KBM-7 (cell line): ENCODE measurements at regions not wholly inside any gene's neighbourhood (a gene's known extent, or its start where the extent isn't known, plus 50 kb on each side); places are given as distances from the start of the nearest gene placed in this dataset.
A peak's percentile ranks its signal among the peaks of the same experiment; 100 is the strongest.
"Not testable (repeated sequence)": the region's sequence is repeated elsewhere in the genome, so short reads cannot be mapped to it uniquely, and the experiment has no call there.

Experiments
- DNase-seq: peaks from one replicate; pipeline ENCODE4 v3.0.0-alpha.2; 2015
- in situ Hi-C: fragments of 300-500 bp; cut with MboI; formaldehyde crosslinking; loops from 2 replicates; pipeline ENCODE4 v1.14.3; 2020; ENCODE audit warnings: low sequenced_read_pairs, low pct_unique_long_range_greater_than_20kb, mixed read lengths

DNA sequence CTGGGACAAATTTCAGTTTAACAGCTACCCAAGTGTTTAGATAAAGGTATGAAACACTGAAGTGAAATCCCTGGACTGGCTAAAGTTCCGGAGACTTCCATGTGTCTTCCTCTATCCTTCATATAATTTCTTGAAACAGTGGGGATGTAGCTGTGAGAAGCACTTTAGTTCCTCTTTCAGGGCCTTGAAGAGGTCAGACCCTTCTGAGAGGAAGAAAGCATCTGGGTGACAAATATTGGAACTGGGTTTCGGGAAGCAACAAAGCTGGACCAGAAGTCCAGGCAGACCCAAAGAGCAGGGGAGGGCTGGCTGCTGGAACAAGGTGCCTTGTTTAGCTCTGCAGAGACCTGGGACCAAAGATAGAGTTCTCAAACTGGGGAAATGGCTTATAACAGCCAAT, 75.4 kb upstream of the ZFAND5 start:
- in situ Hi-C loops: no loop called here
- no peak for DNase-seq

DNA sequence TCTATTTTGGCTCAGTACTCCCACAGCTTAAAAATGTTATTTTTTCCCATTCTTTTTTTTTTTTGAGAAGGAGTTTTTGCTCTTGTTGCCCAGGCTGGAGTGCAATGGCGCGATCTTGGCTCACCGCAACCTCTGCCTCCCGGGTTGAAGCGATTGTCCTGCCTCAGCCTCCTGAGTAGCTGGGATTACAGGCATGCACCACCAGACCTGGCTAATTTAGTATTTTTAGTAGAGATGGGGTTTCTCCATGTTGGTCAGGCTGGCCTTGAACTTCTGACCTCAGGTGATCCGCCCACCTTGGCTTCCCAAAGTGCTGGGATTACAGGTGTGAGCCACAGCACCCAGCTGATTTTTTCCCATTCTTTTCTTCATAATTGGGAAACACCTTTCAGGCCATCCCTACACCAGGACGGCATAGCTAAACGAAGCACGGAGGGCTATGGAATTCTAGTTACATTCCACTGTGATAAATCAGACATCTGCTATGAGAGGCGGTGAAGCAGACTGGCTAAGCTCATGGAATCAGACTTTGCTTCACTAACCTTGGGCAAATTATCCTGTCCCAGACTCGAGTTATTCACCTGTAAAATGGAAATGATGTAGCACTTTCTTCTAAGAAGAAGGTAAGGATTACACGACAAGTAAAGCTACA, 68.7 kb upstream of the ZFAND5 start:
- DNase-seq, in situ Hi-C loops: not testable (repeated sequence)

DNA sequence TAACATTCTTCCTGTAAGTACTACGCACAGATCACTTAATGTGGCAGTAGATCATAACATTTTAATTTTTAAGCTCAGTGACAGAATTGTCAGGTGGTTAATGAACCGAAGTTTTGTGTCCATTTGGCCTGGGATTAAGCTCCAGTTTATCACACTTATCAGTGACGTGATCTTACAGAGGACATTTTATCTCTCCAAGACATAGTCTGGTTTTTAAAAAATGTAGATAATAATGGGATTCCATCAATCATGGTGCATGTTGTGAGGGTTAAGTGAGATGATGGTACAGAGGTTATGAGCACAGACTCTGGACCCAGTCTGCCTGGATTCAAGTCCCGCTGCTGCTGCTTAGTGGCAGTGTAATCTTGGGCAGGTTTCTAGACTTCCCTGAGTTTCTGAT, 66.0 kb upstream of the ZFAND5 start:
- in situ Hi-C loops: no loop called here
- no peak for DNase-seq

DNA sequence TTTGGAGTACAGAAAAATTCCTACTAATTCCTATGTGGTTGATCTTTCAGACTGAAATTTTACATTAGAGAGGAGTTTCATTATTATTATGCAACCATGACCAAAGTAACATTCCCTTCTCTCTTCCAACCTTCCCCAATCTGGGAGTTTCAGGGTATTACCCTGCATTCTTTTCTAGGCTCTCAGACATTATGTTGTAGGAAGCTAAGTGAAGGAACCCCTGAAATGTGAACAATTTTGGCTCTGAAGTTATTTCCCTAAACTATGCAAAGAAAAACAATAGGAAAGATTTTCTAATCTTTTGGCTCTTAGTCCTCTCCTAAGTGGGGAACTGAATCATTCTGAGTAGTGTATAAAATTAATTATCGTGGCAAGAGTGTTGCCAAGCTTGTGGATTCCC, 63.3 kb upstream of the ZFAND5 start:
- no peak for DNase-seq
- in situ Hi-C loops: no loop called here

DNA sequence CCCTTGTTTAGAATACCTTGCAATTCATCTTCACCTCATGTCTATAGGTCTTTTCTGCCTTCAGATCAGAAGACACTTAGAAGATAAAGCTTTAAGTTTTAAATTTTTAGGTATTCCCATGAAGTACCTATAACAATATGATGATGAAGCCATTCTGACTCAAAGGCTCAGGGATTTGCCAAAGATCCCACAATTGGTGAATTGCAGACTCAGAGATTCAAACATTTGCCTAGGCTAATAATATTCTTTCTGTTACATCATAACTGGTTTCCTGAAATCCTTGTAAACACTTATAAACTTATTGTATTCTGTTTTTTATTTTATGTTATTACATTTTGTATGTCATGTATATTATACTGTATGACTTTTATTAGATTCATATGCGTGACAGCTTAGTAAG, 62.8 kb upstream of the ZFAND5 start:
- no peak for DNase-seq
- in situ Hi-C loops: no loop called here

DNA sequence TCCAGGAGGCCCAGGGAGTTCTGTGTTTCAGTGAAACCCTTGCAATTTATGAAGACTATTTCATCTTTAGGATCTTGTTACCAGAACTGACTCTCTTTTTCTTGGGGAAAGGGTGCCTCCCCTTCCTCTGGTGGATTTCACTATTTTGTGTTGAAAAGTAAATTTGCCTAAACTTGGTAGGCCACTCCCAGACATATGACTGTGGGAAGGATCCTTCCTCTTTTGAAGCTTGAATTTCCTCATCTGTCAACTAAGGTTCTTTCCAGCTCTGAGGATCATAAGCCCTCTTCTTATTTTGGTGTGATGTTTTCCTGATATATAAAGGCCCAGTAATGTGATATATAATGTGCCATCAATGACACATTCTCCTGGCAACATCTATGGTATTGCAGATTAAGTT, 59.1 kb upstream of the ZFAND5 start:
- peak; percentile 11 for DNase-seq
- in situ Hi-C loops: no loop called here

DNA sequence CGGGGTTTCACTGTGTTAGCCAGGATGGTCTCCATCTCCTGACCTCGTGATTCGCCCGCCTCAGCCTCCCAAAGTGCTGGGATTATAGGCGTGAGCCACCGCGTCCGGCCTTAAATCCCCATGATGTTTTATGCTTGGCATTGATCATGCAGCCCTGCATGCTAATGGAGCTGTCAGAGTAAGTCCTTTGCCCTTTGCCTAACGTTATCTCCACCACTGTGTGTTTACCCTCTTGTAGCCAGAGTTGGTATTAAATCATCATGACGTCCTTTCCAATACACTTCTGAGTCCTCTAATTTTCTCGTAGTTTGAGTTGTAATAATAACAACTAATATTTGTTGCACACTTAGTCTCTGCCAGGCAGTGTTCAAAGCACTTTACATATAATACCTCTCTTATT, 57.2 kb upstream of the ZFAND5 start:
- DNase-seq: no peak
- in situ Hi-C loops: no loop called here

DNA sequence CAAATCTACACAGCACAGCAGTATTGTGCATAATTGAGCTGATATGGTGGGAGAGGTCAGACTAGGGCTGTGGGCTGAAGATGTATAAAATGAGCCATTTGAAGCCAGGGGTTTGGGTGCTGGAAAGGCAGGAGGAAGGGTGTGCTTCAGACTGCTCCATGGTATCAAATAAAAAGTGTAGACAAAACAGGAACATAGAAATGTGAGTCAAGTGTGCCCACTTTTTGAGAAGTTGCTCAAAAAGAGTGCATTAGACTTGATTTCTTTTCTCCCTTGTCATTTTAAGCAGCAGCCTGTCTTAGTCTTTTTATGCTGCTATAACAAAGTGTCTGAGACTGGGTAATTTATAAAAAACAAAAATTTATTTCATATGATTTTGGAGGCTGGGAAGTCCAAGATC, 55.8 kb upstream of the ZFAND5 start:
- DNase-seq: no peak
- in situ Hi-C loops: no loop called here

DNA sequence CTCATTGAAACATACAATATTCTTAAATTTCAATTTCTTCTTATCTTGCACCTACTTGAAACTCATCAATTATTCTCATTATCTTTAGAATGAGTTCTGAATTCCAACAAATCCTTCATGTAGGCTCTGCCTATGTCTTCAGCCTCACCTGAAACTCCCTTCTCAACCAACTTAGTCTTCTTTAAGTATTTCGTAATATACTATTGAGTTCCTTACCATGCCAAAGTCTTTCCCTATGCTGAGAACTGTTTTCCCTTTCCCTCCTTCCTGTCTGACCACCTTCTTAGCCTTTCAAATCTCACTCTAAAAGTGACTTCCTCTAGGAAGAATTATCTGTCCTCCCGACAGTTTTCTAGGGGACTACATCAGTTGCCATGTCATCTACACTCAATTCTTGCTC, 50.9 kb upstream of the ZFAND5 start:
- DNase-seq: no peak
- in situ Hi-C loops: no loop called here

DNA sequence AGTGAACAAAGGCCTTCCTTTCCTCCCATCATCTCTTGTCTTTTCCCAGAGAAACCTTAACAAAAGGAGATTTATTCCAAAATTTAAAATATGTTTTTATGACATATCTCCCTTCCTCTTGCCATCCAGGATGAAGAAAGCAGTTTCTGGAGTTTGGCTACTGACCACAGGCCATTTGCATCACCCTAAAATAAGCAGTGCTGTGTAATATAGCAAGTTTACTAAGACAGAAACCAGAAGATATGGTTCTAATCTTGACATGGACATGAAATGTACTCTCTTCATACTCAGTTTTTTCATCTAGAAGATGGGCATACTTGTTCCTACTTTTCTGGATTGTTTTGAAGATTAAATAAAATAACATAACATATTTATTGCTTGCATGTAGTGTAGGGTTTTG, 50.2 kb upstream of the ZFAND5 start:
- no peak for DNase-seq
- in situ Hi-C loops: no loop called here
